Panc1 (cell line): ENCODE measurements at regions not wholly inside any gene's neighbourhood (a gene's known extent, or its start where the extent isn't known, plus 50 kb on each side); places are given as distances from the start of the nearest gene placed in this dataset.

Experiments used
- CTCF ChIP-seq: fragments of 450-650 bp; IDR thresholded peaks from 2 replicates; pipeline ENCODE4 v1.5.1; 2017; ENCODE audit warnings: mild to moderate bottlenecking
- POLR2AphosphoS5 ChIP-seq: IDR thresholded peaks from 2 replicates; pipeline ENCODE4 v1.6.1; 2012; ENCODE audit warnings: mild to moderate bottlenecking, low read depth, low read length, moderate library complexity
- REST ChIP-seq, 2 experiments: IDR thresholded peaks; 2 replicates each; pipeline ENCODE4 v1.6.1; 2011 to 2012; ENCODE audit warnings: low read depth in 2 of 2, control low read depth in 1 of 2, low read length in 1 of 2, mild to moderate bottlenecking in 1 of 2, moderate library complexity in 1 of 2; ENCODE audit not compliant: insufficient read depth in 1 of 2
- SIN3A ChIP-seq: IDR thresholded peaks from 2 replicates; pipeline ENCODE4 v1.6.1; 2012; ENCODE audit warnings: low read depth, mild to moderate bottlenecking, low read length, moderate library complexity, borderline replicate concordance; ENCODE audit not compliant: insufficient read depth

GRCh38 chr12:88793096-88793495 lies 212.8 kb upstream of the KITLG start:
- TF ChIP-seq CTCF, result no peak
- no peak for TF ChIP-seq POLR2AphosphoS5
- TF ChIP-seq SIN3A, result no peak
- no peak for TF ChIP-seq REST (IDR thresholded peaks at IDR 0.05; ENCODE audit: insufficient read depth in 1 of 2, low read depth in 2 of 2, low read length in 1 of 2)
